Right forelimb (tissue), 1 donor: ENCODE measurements at regions not wholly inside any gene's neighbourhood (a gene's known extent, or its start where the extent isn't known, plus 50 kb on each side); places are given as distances from the start of the nearest gene placed in this dataset.
A peak's percentile ranks its signal among the peaks of the same experiment; 100 is the strongest.
"Not testable (repeated sequence)": the region's sequence is repeated elsewhere in the genome, so short reads cannot be mapped to it uniquely, and the experiment has no call there.

Experiments
- DNase-seq: peaks from one replicate; pipeline ENCODE4 v3.0.0-alpha.2; 2018

- no peak for DNase-seq
Observed at GRCh38 chr22:49694462-49695260, 133.0 kb downstream of the BRD1 start.

GRCh38 chr22:49693848-49694247 is 133.8 kb downstream of the BRD1 start:
- DNase-seq = no peak

- no peak for DNase-seq
Observed at GRCh38 chr22:49693416-49693815, 134.3 kb downstream of the BRD1 start.

- DNase-seq = no peak
Observed at GRCh38 chr22:49692499-49693225, 135.0 kb downstream of the BRD1 start.

GRCh38 chr22:49691256-49691655 is 136.4 kb downstream of the BRD1 start:
- DNase-seq = no peak

- DNase-seq = no peak
Observed at GRCh38 chr22:49690454-49690853, 137.2 kb downstream of the BRD1 start.

- DNase-seq = no peak
Observed at GRCh38 chr22:49689858-49690257, 137.8 kb downstream of the BRD1 start.

GRCh38 chr22:49689255-49689770 is 138.4 kb downstream of the BRD1 start:
- no peak for DNase-seq

GRCh38 chr22:49688516-49689254 is 139.0 kb downstream of the BRD1 start:
- DNase-seq = no peak

GRCh38 chr22:49687786-49688515 is 139.7 kb downstream of the BRD1 start:
- DNase-seq = no peak

GRCh38 chr22:49687333-49687732 is 140.3 kb downstream of the BRD1 start:
- no peak for DNase-seq

- no peak for DNase-seq
Observed at GRCh38 chr22:49686495-49687219, 141.0 kb downstream of the BRD1 start.

- DNase-seq = no peak
Observed at GRCh38 chr22:49685686-49686085, 142.0 kb downstream of the BRD1 start.

- DNase-seq = no peak
Observed at GRCh38 chr22:49685116-49685515, 142.6 kb downstream of the BRD1 start.

GRCh38 chr22:49683032-49683431 is 144.6 kb downstream of the BRD1 start:
- no peak for DNase-seq

GRCh38 chr22:49680819-49681218 is 146.9 kb downstream of the BRD1 start:
- not testable (repeated sequence) for DNase-seq

- no peak for DNase-seq
Observed at GRCh38 chr22:49678842-49679170, 148.9 kb downstream of the BRD1 start.

GRCh38 chr22:49678137-49678841 is 149.4 kb downstream of the BRD1 start:
- DNase-seq = peak; percentile 4

GRCh38 chr22:49677495-49677889 is 150.2 kb downstream of the BRD1 start:
- peak; percentile 29 for DNase-seq

GRCh38 chr22:49676783-49677494 is 150.7 kb downstream of the BRD1 start:
- DNase-seq = peak; percentile 16

GRCh38 chr22:49676230-49676629 is 151.4 kb downstream of the BRD1 start:
- DNase-seq = no peak
